Ureter (tissue), 1 donor: ENCODE measurements at regions not wholly inside any gene's neighbourhood (a gene's known extent, or its start where the extent isn't known, plus 50 kb on each side); places are given as distances from the start of the nearest gene placed in this dataset.
"Not testable (repeated sequence)": the region's sequence is repeated elsewhere in the genome, so short reads cannot be mapped to it uniquely, and the experiment has no call there.

Source experiments
- DNase-seq: peaks from one replicate; pipeline ENCODE4 v3.0.0-alpha.2; 2020; ENCODE audit warnings: low spot score
- donor health status: DM: yes; HTN: yes; CAD: no.

GRCh38 chr2:8369522-8369921 lies 312.3 kb upstream of the ID2 start:
- DNase-seq = no peak

- no peak for DNase-seq
Observed at GRCh38 chr2:8370258-8370802, 311.5 kb upstream of the ID2 start.

- DNase-seq = no peak
Observed at GRCh38 chr2:8371653-8372052, 310.2 kb upstream of the ID2 start.

DNA sequence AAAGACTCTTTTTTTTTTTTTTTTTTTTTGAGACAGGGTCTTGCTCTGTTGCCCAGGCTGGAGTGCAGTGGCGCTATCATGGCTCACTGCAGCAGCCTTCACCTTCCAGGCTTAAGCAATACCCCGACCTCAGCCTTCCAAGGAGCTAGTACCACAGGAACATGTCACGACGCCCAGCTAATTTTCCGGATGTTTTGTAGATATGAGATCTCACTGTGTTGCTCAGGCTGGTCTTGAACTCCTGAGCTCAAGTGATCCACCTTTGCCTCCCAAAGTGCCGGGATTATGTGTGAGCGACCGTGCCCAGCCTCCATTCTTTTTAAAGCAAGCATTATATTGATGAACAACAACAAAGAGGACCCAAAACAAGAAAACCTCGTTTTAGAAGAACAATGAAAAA lies 307.1 kb upstream of the ID2 start:
- no peak for DNase-seq

- no peak for DNase-seq
Observed at GRCh38 chr2:8376603-8377410, 305.0 kb upstream of the ID2 start.

- no peak for DNase-seq
Observed at GRCh38 chr2:8378016-8378810, 303.6 kb upstream of the ID2 start.

- no peak for DNase-seq
Observed at GRCh38 chr2:8379128-8379527, 302.7 kb upstream of the ID2 start.

GRCh38 chr2:8379549-8379948 lies 302.3 kb upstream of the ID2 start:
- no peak for DNase-seq

GRCh38 chr2:8380026-8380425 lies 301.8 kb upstream of the ID2 start:
- DNase-seq = no peak

- no peak for DNase-seq
Observed at GRCh38 chr2:8380566-8380965, 301.3 kb upstream of the ID2 start.

DNA sequence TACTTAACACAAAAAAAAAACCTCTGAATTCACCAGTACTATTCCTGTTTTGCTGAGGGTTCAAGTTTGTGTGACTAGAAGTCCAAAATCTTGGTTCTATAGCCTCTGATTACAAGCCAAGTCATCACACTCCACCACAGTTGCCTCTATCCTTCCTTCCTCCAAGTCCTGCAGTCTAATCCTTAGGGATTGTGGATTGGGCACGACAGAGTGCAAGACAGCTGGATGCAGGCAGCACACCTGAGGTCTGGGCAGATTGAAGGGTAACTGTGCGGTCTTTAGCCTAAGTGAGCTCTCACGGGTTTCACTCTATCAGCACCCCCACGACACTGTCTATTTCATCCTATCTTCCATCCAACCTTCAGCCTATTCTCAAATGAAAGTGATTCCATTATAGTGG lies 299.4 kb upstream of the ID2 start:
- DNase-seq = no peak

DNA sequence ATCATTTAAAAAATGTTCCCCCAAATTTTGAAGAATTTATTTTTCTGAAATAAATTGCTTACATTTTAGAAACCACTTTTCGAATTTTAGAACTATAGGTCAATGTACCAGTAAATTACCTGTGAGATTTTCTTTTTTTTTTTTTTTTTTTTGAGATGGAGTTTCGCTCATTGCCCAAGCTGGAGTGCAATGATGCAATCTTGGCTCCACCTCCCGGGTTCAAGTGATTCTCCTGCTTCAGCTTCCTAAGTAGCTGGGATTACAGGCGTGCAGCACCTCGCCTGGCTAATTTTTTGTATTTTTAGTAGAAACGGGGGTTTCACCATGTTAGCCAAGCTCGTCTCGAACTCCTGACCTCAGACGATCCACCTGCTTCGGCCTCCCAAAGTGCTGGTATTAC lies 295.1 kb upstream of the ID2 start:
- DNase-seq = not testable (repeated sequence)

DNA sequence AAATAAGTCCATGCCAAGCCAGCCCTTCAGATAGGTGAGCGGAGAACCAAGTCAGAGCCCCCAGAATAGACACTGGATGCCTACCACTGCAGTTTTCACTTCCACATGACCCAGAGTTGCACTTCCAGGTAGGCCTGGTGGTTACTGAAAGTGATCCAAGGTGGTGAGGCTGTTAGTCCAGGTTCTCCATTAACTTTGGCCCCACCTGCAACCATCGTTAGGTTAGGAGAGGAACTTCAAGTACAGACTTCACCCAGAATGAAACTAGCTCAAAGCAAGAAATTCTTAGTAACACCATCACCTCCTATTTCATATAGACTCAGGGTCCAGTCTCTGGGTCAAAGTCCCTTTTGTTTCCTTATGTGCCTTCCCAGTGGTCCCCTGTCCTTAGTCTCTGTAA lies 293.1 kb upstream of the ID2 start:
- no peak for DNase-seq

DNA sequence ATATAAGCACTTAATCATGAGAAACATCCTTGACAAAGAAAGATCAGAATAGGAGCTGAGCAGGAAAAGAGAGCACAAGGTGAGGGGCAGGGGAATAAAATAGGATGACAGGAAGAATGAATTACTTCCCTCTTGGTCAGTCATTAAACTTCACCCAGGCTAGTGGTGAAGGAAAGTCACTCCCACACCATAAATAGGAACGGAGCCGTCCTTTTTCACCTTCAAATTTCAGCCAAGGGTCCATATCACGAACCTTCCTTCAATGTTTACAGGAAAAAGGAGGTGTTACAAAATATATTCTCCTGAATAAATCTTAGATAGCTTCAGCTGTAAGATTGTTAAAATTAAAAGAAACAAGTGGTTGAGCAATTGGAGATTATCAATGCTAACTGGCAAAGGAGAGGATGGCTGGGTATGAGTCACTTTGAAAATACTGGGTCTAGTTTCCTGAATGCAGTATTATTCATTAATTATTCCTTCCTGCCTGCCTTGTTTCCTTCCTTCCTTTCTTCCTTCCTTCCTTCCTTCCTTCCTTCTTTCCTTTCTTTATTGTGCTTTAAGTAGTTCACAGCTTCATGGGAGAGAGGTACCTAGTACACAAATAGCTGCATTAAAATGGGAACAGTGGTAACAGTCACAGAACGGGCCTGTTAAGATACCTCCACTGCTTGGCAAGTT lies 292.3 kb upstream of the ID2 start:
- no peak for DNase-seq

DNA sequence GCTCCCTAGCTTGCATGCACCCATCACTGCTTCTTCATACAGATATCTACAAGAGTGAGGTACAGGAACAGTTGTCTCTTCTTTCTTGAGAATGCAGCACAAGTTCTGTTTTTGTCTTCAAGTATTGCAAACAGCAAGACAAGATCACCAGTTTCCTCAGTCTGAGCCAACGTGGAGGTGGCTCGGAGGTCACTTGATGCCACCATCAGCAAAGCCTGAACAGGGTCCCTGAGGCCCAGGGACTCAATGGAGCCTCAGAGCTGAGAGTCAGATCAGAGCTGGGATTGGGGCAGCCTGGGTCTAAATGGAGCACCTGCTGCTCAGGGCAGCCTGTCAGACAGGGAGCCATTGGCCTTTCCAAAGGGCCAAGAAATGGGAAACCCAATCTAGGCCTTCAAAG lies 290.7 kb upstream of the ID2 start:
- no peak for DNase-seq

DNA sequence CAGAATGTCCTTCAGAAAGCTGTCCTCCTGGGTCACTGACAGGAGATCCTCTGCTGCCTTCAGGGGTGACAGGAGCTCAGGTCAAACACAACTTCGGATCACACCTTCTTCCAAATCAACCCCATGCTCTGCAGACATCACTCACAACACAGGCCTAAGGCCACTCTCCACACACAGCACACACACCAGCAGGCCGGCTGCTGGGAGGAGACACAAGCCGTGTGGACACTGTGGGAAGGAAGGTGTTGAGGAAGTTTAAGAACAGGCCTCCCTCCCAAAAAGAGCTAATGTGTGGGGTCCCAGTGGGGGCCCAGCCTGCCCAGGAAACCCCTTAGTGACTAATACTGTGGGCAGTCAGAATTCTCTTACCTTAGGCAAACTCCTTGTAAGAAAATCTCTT lies 290.3 kb upstream of the ID2 start:
- no peak for DNase-seq

- no peak for DNase-seq
Observed at GRCh38 chr2:8392098-8392866, 289.6 kb upstream of the ID2 start.

- no peak for DNase-seq
Observed at GRCh38 chr2:8393506-8393905, 288.4 kb upstream of the ID2 start.

- no peak for DNase-seq
Observed at GRCh38 chr2:8394131-8394530, 287.7 kb upstream of the ID2 start.

GRCh38 chr2:8394569-8395359 lies 287.1 kb upstream of the ID2 start:
- DNase-seq = no peak

GRCh38 chr2:8395718-8396117 lies 286.1 kb upstream of the ID2 start:
- no peak for DNase-seq
